NCI-H2196 treated with DMSO at 0.1 percent for 48 hours (cell line): ENCODE measurements at regions not wholly inside any gene's neighbourhood (a gene's known extent, or its start where the extent isn't known, plus 50 kb on each side); places are given as distances from the start of the nearest gene placed in this dataset.

Experiments used
- DNase-seq: peaks from one replicate; lab custom pipeline; 2025; ENCODE audit not compliant: unreplicated experiment; lab: John Stamatoyannopoulos, UW

GRCh38 chr10:3723766-3724165 lies 61.2 kb downstream of the KLF6 start:
- DNase-seq, result no peak

GRCh38 chr10:3720228-3721019 lies 64.6 kb downstream of the KLF6 start:
- no peak for DNase-seq

- DNase-seq, result no peak
These were observed 65.8 kb downstream of the KLF6 start for GRCh38 chr10:3719024-3719843.

GRCh38 chr10:3716093-3716492 lies 68.9 kb downstream of the KLF6 start:
- no peak for DNase-seq

GRCh38 chr10:3714967-3715366 lies 70.0 kb downstream of the KLF6 start:
- no peak for DNase-seq

GRCh38 chr10:3714531-3714930 lies 70.5 kb downstream of the KLF6 start:
- DNase-seq, result no peak

- DNase-seq, result no peak
These were observed 72.3 kb downstream of the KLF6 start for GRCh38 chr10:3712707-3713106.

- DNase-seq, result no peak
These were observed 73.1 kb downstream of the KLF6 start for GRCh38 chr10:3711918-3712317.

- DNase-seq, result no peak
These were observed 74.2 kb downstream of the KLF6 start for GRCh38 chr10:3710764-3711163.

GRCh38 chr10:3709456-3710060 lies 75.5 kb downstream of the KLF6 start:
- no peak for DNase-seq

GRCh38 chr10:3708852-3709251 lies 76.2 kb downstream of the KLF6 start:
- DNase-seq, result no peak

- no peak for DNase-seq
These were observed 80.3 kb downstream of the KLF6 start for GRCh38 chr10:3704565-3705325.

GRCh38 chr10:3702569-3702968 lies 82.4 kb downstream of the KLF6 start:
- DNase-seq, result no peak

GRCh38 chr10:3702056-3702546 lies 82.9 kb downstream of the KLF6 start:
- no peak for DNase-seq

GRCh38 chr10:3701491-3701890 lies 83.5 kb downstream of the KLF6 start:
- DNase-seq, result no peak

- no peak for DNase-seq
These were observed 84.4 kb downstream of the KLF6 start for GRCh38 chr10:3700531-3701076.

- no peak for DNase-seq
These were observed 85.1 kb downstream of the KLF6 start for GRCh38 chr10:3699916-3700315.

- no peak for DNase-seq
These were observed 86.7 kb downstream of the KLF6 start for GRCh38 chr10:3698312-3698711.

- no peak for DNase-seq
These were observed 91.3 kb downstream of the KLF6 start for GRCh38 chr10:3693698-3694080.

- no peak for DNase-seq
These were observed 91.8 kb downstream of the KLF6 start for GRCh38 chr10:3693022-3693697.
